Cardiac muscle cell (in vitro differentiated cells and primary cell): ENCODE measurements at regions not wholly inside any gene's neighbourhood (a gene's known extent, or its start where the extent isn't known, plus 50 kb on each side); places are given as distances from the start of the nearest gene placed in this dataset.
"Not testable (repeated sequence)": the region's sequence is repeated elsewhere in the genome, so short reads cannot be mapped to it uniquely, and the experiment has no call there.

ENCODE experiments used
- DNase-seq, 2 donors: peaks; one replicate each; pipeline versions ENCODE4 v3.0.0 to v3.0.0-alpha.2; 2010 to 2017; ENCODE audit warnings: low read depth in 1 of 2, low spot score in 1 of 2
- H3K27ac ChIP-seq: fragments of 200-600 bp; sonication (generic); 2 replicates; pipeline ENCODE4 v1.5.1; 2016
- H3K27me3 ChIP-seq: fragments of 200-600 bp; sonication (generic); 2 replicates; pipeline ENCODE4 v1.6.0; 2016; ENCODE audit warnings: control low read depth
- H3K36me3 ChIP-seq: fragments of 200-600 bp; sonication (generic); 2 replicates; pipeline ENCODE4 v1.5.1; 2016; ENCODE audit warnings: control low read depth
- H3K4me1 ChIP-seq: fragments of 200-600 bp; sonication (generic); 2 replicates; pipeline ENCODE4 v1.8.1; 2017; ENCODE audit warnings: low read depth, mild to moderate bottlenecking, mixed run types
- H3K4me3 ChIP-seq: fragments of 200-600 bp; sonication (generic); 2 replicates; pipeline ENCODE4 v1.5.1; 2016; ENCODE audit warnings: mild to moderate bottlenecking
- H3K9me3 ChIP-seq: fragments of 200-600 bp; sonication (generic); 2 replicates; pipeline ENCODE4 v1.5.1; 2017; ENCODE audit warnings: low read depth, mild to moderate bottlenecking, control low read depth
- CTCF ChIP-seq: IDR thresholded peaks from 2 replicates; pipeline ENCODE4 v1.5.1; 2012; ENCODE audit warnings: low read depth, mild to moderate bottlenecking, low read length

- Histone ChIP-seq H3K9me3 (no peaks in the 10 kb centered on the region), H3K36me3 (no peaks in the 10 kb centered on the region), H3K27ac (no peak overlapping the region), H3K4me1 (no peaks in the 10 kb centered on the region), H3K4me3 (no peak overlapping the region), H3K27me3 (no peaks in the 10 kb centered on the region)
- DNase-seq, result peak in 1 of 2 donors; percentile 24
- no peak for TF ChIP-seq CTCF
Measured at GRCh38 chrX:1883772-1884171, 268.9 kb downstream of the ASMT start.

GRCh38 chrX:1884446-1884845, 269.6 kb downstream of the ASMT start:
- no peaks in the 10 kb centered on the region for H3K27me3 ChIP-seq
- TF ChIP-seq CTCF, result no peak
- H3K36me3 ChIP-seq, result no peaks in the 10 kb centered on the region
- H3K27ac ChIP-seq, result no peak overlapping the region
- no peaks in the 10 kb centered on the region for H3K9me3 ChIP-seq
- H3K4me3 ChIP-seq, result no peak overlapping the region
- no peak for DNase-seq
- no peaks in the 10 kb centered on the region for H3K4me1 ChIP-seq

- Histone ChIP-seq H3K27me3 (no peaks in the 10 kb centered on the region), H3K36me3 (no peaks in the 10 kb centered on the region), H3K4me3 (no peak overlapping the region), H3K9me3 (no peaks in the 10 kb centered on the region), H3K4me1 (no peaks in the 10 kb centered on the region), H3K27ac (no peak overlapping the region)
- DNase-seq, result no peak
- TF ChIP-seq CTCF, result no peak
Measured at GRCh38 chrX:1885116-1885515, 270.3 kb downstream of the ASMT start.

GRCh38 chrX:1888305-1888704, 273.4 kb downstream of the ASMT start:
- not testable (repeated sequence) for H3K4me3 ChIP-seq, H3K9me3 ChIP-seq, H3K36me3 ChIP-seq, H3K27me3 ChIP-seq, H3K27ac ChIP-seq, DNase-seq, H3K4me1 ChIP-seq

- no peaks in the 10 kb centered on the region for H3K36me3 ChIP-seq
- TF ChIP-seq CTCF, result no peak
Measured at GRCh38 chrX:1894026-1894294, 279.1 kb downstream of the ASMT start.

GRCh38 chrX:1894740-1895139, 279.9 kb downstream of the ASMT start:
- no peak for TF ChIP-seq CTCF
- H3K27me3 ChIP-seq, result no peaks in the 10 kb centered on the region
- DNase-seq, result no peak
- no peaks in the 10 kb centered on the region for H3K36me3 ChIP-seq
- no peaks in the 10 kb centered on the region for H3K4me1 ChIP-seq
- no peak overlapping the region for H3K27ac ChIP-seq
- H3K9me3 ChIP-seq, result no peaks in the 10 kb centered on the region
- no peak overlapping the region for H3K4me3 ChIP-seq

More at GRCh38 chrX:1894026-1894294, 279.1 kb downstream of the ASMT start:
- H3K27me3 ChIP-seq, result no peaks in the 10 kb centered on the region
- no peaks in the 10 kb centered on the region for H3K4me1 ChIP-seq
- DNase-seq, result no peak
- no peak overlapping the region for H3K4me3 ChIP-seq
- no peak overlapping the region for H3K27ac ChIP-seq
- no peaks in the 10 kb centered on the region for H3K9me3 ChIP-seq
